Fibroblast of skin of right quadriceps (primary cell): ENCODE measurements at regions not wholly inside any gene's neighbourhood (a gene's known extent, or its start where the extent isn't known, plus 50 kb on each side); places are given as distances from the start of the nearest gene placed in this dataset.

ENCODE experiments used
- DNase-seq: peaks from one replicate; pipeline ENCODE4 v3.0.0-alpha.2; 2013

GRCh38 chr9:14961372-14962068 lies 51.3 kb upstream of the FREM1 start:
- DNase-seq: no peak

GRCh38 chr9:14960881-14961280 lies 50.7 kb upstream of the FREM1 start:
- no peak for DNase-seq
